ENCODE measurements at regions not wholly inside any gene's neighbourhood (a gene's known extent, or its start where the extent isn't known, plus 50 kb on each side); places are given as distances from the start of the nearest gene placed in this dataset.

- H3F3A ChIP-seq (ENCODE audit: low read length, unreplicated experiment): no peaks in the 10 kb centered on the region
- ATAC-seq (no peak), DNase-seq (no peak)
- H3K9me3 ChIP-seq (ENCODE audit: low read length): no peaks in the 10 kb centered on the region
- H3K9ac ChIP-seq (ENCODE audit: low read length): no peak overlapping the region
- no peaks in the 10 kb centered on the region for H4K20me1 ChIP-seq (ENCODE audit: low read length)
- no peak overlapping the region for H2AFZ ChIP-seq (ENCODE audit: low read length)
- POLR2A ChIA-PET (ENCODE audit: unreplicated experiment): no interaction called here
- intact Hi-C loops (cut with micrococcal nuclease): no loop called here
- H3K36me3 ChIP-seq (ENCODE audit: low read depth, low read length): no peaks in the 10 kb centered on the region
- TF ChIP-seq EZH2 (IDR thresholded peaks at IDR 0.05; ENCODE audit: low read length, unreplicated experiment) (no peak), CTCF (conservative IDR thresholded peaks at IDR 0.05; ENCODE audit: low read depth, low read length) (no peak), EZH2phosphoT487 (IDR thresholded peaks at IDR 0.05; ENCODE audit: borderline replicate concordance, low read length) (no peak)
- H3K79me2 ChIP-seq (ENCODE audit: low read length): no peaks in the 10 kb centered on the region
- H3K4me1 ChIP-seq (ENCODE audit: insufficient read depth, low read length): no peaks in the 10 kb centered on the region
- no peak overlapping the region for H3K27ac ChIP-seq (ENCODE audit: low read length)
- CTCF ChIA-PET: no interaction called here
- no peaks in the 10 kb centered on the region for H3K9me2 ChIP-seq (replicated peaks; ENCODE audit: low read length)
- H3K4me2 ChIP-seq (ENCODE audit: low read length): no peak overlapping the region
- no TSS peak for BruUV-seq (replicated peaks)
- H3K4me3 ChIP-seq (ENCODE audit: low read length): no peak overlapping the region
- H3K27me3 ChIP-seq (ENCODE audit: low read length): no peaks in the 10 kb centered on the region
Measured at GRCh38 chr16:65790768-65791167, 575.7 kb upstream of the CDH5 start.

GRCh38 chr16:65789161-65789945 is 577.1 kb upstream of the CDH5 start:
- Histone ChIP-seq H3K9me3 (ENCODE audit: low read length) (no peaks in the 10 kb centered on the region), H3K27me3 (ENCODE audit: low read length) (no peaks in the 10 kb centered on the region), H3K4me3 (ENCODE audit: low read length) (no peak overlapping the region), H3K79me2 (ENCODE audit: low read length) (no peaks in the 10 kb centered on the region), H3K9ac (ENCODE audit: low read length) (no peak overlapping the region), H2AFZ (ENCODE audit: low read length) (no peak overlapping the region), H3K27ac (ENCODE audit: low read length) (no peak overlapping the region), H3K9me2 (replicated peaks; ENCODE audit: low read length) (no peaks in the 10 kb centered on the region), H3K36me3 (ENCODE audit: low read depth, low read length) (no peaks in the 10 kb centered on the region), H3F3A (ENCODE audit: low read length, unreplicated experiment) (no peaks in the 10 kb centered on the region), H3K4me2 (ENCODE audit: low read length) (no peak overlapping the region), H3K4me1 (ENCODE audit: insufficient read depth, low read length) (no peaks in the 10 kb centered on the region), H4K20me1 (ENCODE audit: low read length) (no peaks in the 10 kb centered on the region)
- POLR2A ChIA-PET (ENCODE audit: unreplicated experiment): no interaction called here
- no peak for TF ChIP-seq CTCF (conservative IDR thresholded peaks at IDR 0.05; ENCODE audit: low read depth, low read length)
- no peak for TF ChIP-seq EZH2 (IDR thresholded peaks at IDR 0.05; ENCODE audit: low read length, unreplicated experiment)
- no peak for TF ChIP-seq EZH2phosphoT487 (IDR thresholded peaks at IDR 0.05; ENCODE audit: borderline replicate concordance, low read length)
- no peak for DNase-seq
- CTCF ChIA-PET: no interaction called here
- intact Hi-C loops (cut with micrococcal nuclease): no loop called here
- no peak for ATAC-seq
- BruUV-seq (replicated peaks): no TSS peak

- Histone ChIP-seq H3K9ac (ENCODE audit: low read length) (no peak overlapping the region), H3K9me3 (ENCODE audit: low read length) (no peaks in the 10 kb centered on the region), H3K79me2 (ENCODE audit: low read length) (no peaks in the 10 kb centered on the region), H2AFZ (ENCODE audit: low read length) (no peak overlapping the region), H3K36me3 (ENCODE audit: low read depth, low read length) (no peaks in the 10 kb centered on the region), H3K9me2 (replicated peaks; ENCODE audit: low read length) (no peaks in the 10 kb centered on the region), H3K27me3 (ENCODE audit: low read length) (no peaks in the 10 kb centered on the region), H3F3A (ENCODE audit: low read length, unreplicated experiment) (no peaks in the 10 kb centered on the region), H3K4me2 (ENCODE audit: low read length) (no peak overlapping the region), H3K4me3 (ENCODE audit: low read length) (no peak overlapping the region), H4K20me1 (ENCODE audit: low read length) (no peaks in the 10 kb centered on the region), H3K27ac (ENCODE audit: low read length) (no peak overlapping the region), H3K4me1 (ENCODE audit: insufficient read depth, low read length) (no peaks in the 10 kb centered on the region)
- ChIA-PET POLR2A (ENCODE audit: unreplicated experiment) (no interaction called here), CTCF (no interaction called here)
- no TSS peak for BruUV-seq (replicated peaks)
- ATAC-seq (no peak), DNase-seq (no peak)
- no peak for TF ChIP-seq CTCF (conservative IDR thresholded peaks at IDR 0.05; ENCODE audit: low read depth, low read length)
- no peak for TF ChIP-seq EZH2phosphoT487 (IDR thresholded peaks at IDR 0.05; ENCODE audit: borderline replicate concordance, low read length)
- no peak for TF ChIP-seq EZH2 (IDR thresholded peaks at IDR 0.05; ENCODE audit: low read length, unreplicated experiment)
- intact Hi-C loops (cut with micrococcal nuclease): no loop called here
Measured at GRCh38 chr16:65788434-65789140, 577.9 kb upstream of the CDH5 start.
